T47D (cell line): ENCODE measurements at regions not wholly inside any gene's neighbourhood (a gene's known extent, or its start where the extent isn't known, plus 50 kb on each side); places are given as distances from the start of the nearest gene placed in this dataset.

Source experiments
- DNase-seq, 2 experiments: peaks; one replicate each; pipeline versions ENCODE4 v3.0.0 to v3.0.0-alpha.2; 2011 to 2012; ENCODE audit warnings: low read depth in 1 of 2, low spot score in 1 of 2
- JUND ChIP-seq: IDR thresholded peaks from 2 replicates; pipeline ENCODE4 v1.6.1; 2012; ENCODE audit warnings: low read depth
- in situ Hi-C: cut with HindIII; loops from 2 replicates; pipeline ENCODE4 v1.10.0; 2016; ENCODE audit warnings: low sequenced_read_pairs, low pct_unique_long_range_greater_than_20kb

- TF ChIP-seq JUND = no peak
- in situ Hi-C loops = no loop called here
- DNase-seq = no peak
Observed at GRCh38 chr5:176727528-176727900, 80.2 kb downstream of the TSPAN17 start.

GRCh38 chr5:176727983-176728675 lies 80.8 kb downstream of the TSPAN17 start:
- in situ Hi-C loops = no loop called here
- no peak for DNase-seq
- TF ChIP-seq JUND = no peak

GRCh38 chr5:176728831-176729251 lies 81.5 kb upstream of the UNC5A start:
- DNase-seq = no peak
- in situ Hi-C loops = no loop called here
- TF ChIP-seq JUND = no peak

GRCh38 chr5:176730815-176731475 lies 79.4 kb upstream of the UNC5A start:
- no peak for TF ChIP-seq JUND
- DNase-seq = no peak
- in situ Hi-C loops = no loop called here

- no peak for TF ChIP-seq JUND
- DNase-seq = no peak
- in situ Hi-C loops = no loop called here
Observed at GRCh38 chr5:176731506-176732160, 78.7 kb upstream of the UNC5A start.

GRCh38 chr5:176732306-176732705 lies 78.1 kb upstream of the UNC5A start:
- in situ Hi-C loops = no loop called here
- TF ChIP-seq JUND = no peak
- DNase-seq = no peak

- in situ Hi-C loops = no loop called here
- DNase-seq = no peak
- TF ChIP-seq JUND = no peak
Observed at GRCh38 chr5:176732736-176733405, 77.5 kb upstream of the UNC5A start.

- no peak for DNase-seq
- no peak for TF ChIP-seq JUND
- in situ Hi-C loops = no loop called here
Observed at GRCh38 chr5:176733406-176734262, 76.7 kb upstream of the UNC5A start.

GRCh38 chr5:176734756-176735342 lies 75.5 kb upstream of the UNC5A start:
- TF ChIP-seq JUND = no peak
- DNase-seq = no peak
- in situ Hi-C loops = no loop called here

GRCh38 chr5:176735383-176736265 lies 74.7 kb upstream of the UNC5A start:
- in situ Hi-C loops = no loop called here
- no peak for TF ChIP-seq JUND
- DNase-seq = no peak
